ENCODE measurements at regions not wholly inside any gene's neighbourhood (a gene's known extent, or its start where the extent isn't known, plus 50 kb on each side); places are given as distances from the start of the nearest gene placed in this dataset.
"Not testable (repeated sequence)": the region's sequence is repeated elsewhere in the genome, so short reads cannot be mapped to it uniquely, and the experiment has no call there.

DNA sequence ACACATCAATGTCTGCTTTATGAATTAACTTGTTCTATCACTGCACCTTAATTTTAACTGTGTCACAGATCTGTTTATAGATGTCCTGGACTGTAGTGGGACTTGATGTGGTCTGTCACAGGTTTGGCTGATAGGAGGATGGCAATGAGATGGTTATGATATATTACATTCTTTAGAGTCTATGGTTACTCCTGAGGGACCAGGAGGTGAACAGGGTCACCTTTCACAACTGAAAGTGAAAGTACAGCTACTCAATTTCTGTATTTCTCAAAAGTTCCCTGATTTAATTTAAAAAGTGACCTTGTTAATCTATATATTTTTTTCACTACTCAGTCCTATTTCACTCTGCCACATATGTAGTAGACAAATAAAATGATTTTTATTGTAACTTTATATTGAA is 1284.1 kb upstream of the GYPC start:
- DNase-seq = no peak

DNA sequence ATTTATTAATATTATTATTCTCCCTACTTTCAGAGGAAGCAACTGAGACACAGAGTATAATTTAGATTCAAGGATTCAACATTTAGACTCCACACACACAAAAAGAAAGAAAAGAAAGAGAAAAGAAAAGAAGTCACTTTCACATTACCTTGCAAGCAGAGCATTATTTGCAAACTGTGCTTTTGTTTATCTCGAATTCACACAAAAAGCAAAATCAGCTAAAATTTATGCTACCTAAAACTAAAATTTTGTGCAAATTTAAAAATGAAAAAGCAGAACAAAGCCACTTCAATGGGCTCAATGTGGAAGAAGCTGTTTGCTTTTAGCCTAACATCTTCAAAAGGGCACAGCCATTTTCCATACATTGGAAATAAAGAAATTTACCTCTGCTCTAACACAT is 1282.7 kb upstream of the GYPC start:
- DNase-seq = no peak

DNA sequence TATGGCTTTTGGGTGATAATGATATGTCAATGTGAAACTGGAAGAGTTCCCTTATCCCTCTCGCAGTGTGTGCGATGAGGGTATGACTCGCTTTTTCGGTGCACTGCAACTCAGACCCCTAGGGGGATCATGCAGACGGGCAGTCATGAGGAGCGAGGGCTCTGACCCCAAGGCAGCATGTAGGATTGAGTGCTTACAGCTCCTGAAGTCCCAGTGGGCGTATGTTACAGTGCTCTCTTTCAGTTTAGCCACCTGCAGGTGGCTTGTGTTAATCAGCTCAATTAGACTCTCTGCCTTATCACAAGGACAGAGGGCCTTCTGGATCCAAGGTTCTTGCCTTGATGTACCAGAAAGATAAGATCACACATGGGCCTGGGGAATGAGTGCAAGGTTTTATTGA is 1269.9 kb upstream of the GYPC start:
- DNase-seq = no peak

DNA sequence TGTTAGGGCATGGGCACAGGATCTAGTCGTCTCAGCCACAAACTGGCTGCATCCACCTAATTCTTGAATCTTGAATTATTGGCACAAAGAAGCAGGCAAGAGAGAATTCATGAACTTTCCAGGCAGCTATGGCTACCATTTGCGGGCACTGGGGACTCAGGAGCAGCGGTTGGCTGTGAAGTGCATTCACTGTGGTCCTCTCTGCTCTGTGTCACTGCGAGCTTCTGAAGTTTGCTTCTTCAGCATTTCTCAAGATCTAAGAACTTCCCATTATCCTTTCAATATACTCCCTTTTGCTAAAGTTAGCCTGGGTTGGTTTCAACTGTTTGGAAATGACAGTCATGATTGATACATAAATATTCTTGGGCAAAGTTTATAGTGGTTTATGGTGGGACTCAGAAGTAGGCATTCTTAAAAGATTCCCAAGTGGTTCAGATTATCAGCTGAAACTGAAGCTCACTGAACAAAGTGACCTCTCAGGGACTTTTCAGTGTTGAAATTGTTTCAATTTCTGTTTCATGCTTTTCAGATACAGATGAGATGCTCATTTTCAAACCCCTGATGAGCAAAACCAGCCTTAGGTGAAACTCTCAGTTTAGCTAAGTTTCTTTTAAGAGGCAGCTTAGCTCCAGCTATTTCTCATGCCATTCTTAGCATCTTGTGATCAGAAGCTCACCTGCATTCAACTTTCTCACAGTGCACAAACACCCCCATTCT is 1258.3 kb upstream of the GYPC start:
- DNase-seq = no peak

DNA sequence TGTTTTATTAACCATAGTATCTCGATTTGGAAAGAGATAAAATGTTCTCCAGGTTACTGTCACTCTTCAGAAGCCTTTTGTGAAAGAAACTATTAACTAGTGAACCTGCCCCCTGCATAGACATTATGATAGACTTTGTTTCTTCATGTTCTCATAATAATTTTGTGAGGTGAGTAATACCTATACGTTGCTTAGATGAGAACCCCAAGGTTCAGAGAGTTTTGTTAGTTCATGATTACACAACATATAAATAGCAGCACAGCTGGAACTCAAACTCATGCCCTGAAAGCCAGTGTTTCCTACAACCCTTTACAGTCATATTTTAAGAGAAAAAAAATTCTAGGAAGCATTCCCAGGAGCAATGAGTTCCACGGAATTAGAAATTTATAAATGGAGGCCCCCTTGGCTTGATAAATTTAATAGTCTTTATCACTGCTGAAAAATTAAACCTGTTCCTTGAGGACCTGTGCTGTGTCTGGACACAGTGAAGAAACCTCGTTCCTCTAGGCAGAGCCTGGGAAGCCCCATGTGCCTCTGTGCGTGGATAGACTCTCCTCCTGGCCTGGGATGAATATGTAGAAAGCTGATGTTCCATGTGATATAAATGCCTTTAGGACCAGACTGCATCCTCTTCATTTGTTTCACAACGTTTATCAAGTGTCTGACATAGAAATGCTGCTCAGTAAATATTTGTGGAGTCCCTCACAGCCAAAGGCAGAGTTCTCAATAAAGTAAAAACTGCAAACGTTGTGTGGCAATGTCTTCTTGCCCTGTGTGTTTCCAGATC is 1257.0 kb upstream of the GYPC start:
- DNase-seq = no peak

DNA sequence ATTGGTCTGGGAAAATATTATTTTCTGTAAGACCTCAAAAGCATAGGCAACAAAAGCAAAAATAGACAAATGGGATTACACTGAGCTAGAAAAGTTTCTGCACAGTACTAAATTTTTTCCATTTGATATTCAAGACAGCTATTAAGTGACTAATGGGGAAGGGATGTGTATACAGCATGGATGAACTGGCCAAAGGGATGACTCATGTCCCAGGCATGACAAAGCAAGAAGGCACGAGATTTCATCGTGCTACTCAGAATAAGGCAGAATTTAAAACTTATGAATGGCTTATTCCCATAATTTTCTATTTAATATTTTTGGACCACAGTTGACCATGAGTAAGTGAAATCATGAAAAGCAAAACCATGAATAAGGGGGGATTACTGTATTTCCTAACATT is 1250.1 kb upstream of the GYPC start:
- peak; percentile 87 for DNase-seq

DNA sequence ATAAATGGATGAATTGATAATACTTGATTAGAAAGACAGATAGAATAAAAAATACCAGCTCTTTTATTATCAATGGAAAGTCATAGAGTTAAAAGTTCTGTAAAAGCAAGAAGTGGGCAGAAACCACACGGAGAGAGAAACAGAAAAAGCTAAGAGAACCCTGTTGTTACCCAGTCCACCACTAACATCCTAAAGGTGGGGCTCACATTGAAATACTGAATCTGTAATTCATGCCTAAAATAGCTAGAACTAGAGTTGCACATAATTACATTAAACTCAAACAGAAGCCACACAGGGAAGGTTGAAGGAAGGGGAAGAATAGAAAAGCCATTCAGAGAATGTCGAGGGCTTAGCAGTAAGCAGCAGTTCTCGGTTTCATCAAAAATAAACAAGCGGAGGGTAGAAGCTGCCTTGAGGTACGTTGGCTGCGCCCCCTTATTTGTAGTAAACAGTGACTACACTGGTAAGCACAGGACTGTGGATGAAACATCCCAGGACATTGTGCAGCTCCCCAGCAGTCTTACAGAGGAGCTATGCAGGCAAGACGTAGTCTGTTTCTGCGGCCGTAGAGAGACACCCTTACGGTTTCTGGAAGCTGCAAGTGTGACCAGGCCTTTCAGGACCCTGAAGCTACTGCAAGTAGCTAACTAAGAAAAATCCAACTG is 1247.0 kb upstream of the GYPC start:
- no peak for DNase-seq

DNA sequence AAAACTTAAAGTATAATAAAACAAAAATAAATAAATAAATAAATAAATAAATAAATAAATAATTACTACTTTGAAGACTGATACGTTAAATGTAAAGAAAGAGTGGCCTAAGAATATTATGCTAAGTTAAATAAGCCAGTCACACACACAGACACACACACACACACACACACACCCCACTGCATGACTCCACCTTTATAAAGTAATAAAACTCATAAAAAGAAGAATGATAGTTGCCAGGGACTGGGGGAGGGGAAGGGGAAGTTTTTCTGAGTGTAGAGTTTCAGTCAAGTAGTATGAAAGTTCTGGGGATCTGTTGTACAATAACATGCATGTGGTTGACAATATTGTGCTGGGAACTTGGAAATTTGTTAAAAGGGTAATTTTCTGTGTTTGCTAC is 1237.5 kb upstream of the GYPC start:
- no peak for DNase-seq

DNA sequence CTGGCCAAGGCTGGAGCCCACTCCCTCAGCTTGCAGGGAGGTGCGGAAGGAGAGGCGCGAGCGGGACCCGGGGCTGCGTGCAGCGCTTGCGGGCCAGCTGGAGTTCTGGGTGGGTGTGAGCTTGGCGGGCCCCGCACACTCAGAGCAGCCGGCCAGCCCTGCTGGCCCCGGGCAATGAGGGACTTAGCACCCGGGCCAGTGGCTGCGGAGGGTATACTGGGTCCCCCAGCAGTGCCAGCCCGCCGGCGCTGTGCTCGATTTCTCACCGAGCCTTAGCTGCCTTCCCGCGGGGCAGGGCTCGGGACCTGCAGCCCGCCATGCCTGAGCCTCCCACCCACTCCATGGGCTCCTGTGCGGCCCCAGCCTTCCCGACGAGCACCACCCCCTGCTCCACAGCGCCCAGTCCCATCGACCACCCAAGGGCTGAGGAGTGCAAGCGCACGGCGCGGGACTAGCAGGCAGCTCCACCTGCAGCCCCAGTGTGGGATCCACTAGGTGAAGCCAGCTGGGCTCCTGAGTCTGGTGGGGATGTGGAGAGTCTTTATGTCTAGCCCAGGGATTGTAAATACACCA is 1233.7 kb upstream of the GYPC start:
- DNase-seq = not testable (repeated sequence)

DNA sequence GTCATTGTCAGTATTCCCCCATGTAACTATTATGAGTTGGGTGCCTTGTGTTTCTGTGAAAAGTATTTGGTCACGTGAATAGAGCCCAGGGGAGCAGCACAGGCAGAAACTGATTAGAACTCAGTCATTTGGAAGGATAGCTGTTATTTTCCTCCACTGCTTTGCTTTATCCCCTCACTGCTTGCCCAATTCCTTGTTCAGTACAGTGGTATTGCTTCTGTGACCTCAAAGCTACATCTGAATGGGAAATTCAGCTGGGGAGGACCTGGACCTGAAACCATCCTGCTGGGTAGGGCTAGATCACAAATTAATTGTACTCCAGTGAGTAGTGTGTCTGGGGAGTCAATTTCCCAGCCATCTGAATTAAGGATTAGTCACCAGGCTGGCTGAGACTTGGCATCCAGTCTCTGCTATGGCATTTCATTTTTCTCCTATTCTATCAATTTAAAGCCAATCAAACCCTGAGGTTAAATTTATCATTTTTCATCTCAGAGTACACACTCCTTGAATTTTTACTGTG is 1231.6 kb upstream of the GYPC start:
- no peak for DNase-seq

DNA sequence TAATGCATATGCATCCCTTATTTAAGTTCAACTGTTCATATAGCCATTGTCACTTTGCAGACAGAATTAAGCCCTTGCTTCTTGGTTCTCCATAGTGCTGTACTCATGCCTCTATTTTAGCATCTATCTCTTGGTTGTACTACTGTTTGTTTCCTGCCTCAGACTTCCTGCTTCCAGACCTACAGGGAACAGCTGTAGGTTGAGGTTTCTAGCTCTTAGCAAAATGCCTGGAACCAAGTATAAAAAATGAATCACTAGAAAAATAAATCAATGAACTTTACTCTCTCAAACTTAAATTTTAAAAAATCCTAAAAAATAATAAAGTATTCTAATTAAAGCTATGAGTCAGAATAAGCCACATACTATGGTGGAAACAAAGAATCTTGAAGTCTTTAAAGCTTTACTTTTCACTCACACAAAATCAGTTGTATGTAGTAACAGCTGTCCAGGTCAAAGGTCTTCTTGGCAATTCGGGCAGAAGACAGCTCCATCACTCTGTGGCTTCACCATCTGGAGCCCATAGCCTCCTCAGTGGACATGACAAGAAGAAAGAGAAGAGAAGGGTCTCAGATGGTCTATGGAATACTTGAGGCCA is 1228.1 kb upstream of the GYPC start:
- peak; percentile 35 for DNase-seq

DNA sequence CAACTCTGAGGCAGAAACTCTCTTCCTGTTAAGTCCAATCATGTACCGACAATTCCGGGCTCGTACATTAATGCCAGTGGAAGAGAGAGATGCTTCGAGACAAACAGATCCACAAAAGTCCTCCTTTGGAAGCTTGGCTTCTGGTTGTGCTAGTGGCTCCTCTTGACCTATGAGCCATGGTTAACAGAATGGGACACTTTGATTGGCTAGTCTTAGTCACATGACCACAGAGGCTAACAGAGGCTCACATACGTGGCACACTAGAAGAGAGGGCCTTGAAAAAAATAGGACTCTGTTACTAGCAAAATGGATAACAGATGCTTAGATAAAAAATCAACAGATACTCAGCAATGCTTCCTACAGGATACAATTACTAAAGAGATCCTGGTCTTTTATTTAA is 1211.9 kb upstream of the GYPC start:
- no peak for DNase-seq

DNA sequence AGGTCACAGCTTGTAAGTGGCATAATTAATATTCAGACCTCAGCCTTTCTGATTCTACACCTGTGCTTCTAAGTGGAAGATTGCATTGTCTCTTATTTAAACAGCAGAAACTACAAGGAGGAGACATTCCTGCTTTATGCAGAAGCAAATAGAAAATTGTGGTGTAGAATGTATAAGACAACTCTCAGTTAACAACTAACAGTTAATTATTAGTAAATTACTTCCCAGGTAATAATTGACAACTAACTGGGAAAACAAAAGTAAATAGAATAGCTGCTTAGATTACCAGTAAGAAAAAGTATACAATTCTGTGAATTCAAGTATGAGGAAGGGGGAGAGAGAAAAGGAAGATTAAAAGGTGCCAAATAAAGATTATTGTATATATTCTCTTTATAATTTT is 1210.5 kb upstream of the GYPC start:
- no peak for DNase-seq

DNA sequence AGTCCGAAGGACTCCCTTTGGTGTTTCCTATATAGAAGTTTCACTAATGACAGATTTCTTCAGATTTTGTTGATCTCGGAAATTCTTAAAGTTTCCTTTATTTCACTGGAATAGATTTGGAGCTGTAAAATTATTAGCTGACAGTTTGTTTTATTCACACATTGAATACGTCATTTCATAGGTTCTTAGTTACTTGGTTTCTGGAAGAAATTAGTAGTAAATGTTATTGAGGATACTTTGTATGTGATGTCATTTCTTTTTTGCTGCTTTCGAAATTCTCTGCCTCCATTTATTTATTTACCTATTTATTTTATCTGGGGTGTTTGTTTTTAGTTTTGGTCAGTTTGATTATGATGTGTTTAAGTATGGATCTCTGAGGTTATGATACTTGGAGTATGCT is 1205.9 kb upstream of the GYPC start:
- DNase-seq = no peak

DNA sequence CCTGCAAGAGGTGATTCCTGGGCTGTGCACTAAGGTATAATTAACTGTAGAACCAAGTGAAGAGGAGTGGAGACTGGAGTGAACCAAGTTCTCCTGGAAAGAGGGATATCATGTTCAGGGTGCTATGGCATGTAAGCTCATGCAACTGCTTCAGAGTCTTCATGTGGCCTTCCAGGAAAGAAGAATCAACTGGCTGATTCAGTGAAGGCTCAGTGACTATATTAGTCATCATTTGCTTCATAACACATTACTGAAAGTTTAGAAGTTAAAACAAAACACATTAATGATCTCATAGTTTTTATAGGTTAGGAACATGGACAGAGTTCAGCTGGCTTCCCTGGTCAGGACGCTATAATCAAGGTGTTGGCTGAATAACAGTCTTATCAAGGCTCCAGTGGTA is 1200.8 kb upstream of the GYPC start:
- DNase-seq = peak; percentile 15

DNA sequence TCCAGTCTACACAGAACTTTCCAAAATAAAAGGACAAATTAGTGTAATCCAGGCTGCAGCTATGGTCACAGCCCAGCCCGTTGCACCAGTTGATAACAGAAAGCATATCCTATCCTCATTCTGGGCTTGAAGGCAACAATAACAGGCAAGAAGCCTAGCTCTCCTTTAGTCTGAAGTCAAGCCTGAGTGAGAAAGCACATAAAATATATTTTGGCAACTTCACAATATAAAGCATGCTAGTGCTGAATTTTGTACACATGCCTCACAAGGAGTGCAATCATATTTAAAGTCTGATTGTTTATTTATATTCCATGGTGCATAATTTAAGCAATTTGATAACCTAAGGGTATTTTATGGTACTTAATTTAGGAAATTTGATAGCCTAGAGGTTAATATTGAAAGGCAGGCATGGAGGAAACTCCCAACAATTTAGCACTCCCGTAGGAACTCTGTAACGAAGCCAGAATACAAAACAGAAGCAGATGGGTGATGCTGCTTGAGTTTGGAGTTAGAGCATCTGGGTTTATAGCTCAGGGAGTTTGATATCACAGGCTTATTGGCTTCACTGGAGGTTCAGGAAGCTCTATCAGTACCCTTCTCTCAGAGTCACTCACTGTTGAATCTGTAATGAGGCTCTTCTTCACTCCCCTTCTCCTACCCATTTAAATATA is 1199.1 kb upstream of the GYPC start:
- no peak for DNase-seq

DNA sequence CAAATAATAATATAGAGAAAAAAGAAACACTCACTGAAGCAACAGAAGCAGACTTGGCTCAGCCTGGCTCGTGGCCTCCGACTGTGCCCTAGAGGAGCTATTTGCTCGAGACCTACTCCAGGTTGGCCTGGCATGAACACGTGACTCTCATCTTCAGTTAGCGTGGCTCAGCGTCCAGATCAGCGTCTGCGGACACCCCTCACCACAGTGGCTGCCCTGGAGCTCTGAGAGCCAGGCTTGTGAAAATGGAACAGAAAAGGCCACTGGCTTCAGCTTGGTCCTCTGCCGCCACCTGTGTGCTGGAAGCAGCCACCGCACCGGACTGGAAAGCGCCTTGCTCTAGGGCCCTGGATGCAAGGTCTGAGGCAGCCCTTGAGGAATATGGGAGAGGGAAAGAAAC is 1184.0 kb upstream of the GYPC start:
- no peak for DNase-seq

DNA sequence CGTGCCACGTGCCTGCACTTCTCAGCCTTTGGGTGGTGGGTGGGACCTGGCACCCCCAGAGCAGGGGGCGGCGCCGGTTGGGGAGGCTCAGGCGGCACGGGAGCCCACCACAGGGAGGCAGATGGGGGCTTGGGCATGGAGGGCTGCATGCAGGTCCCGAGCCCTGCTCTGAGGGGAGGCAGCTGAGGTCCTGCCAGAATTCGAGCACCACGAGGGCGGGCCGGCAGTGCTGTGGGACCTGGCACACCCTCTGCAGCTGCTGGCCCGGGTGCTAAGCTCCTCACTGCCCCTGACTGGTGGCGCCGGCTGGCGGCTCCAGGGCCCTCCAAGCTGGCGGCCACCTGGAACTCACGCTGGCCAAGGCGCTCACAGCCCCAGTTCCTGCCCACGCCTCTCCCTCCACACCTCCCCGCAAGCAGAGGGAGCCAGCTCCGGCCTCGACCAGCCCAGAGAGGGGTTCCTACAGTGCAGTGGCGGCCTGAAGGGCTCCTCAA is 1176.8 kb upstream of the GYPC start:
- DNase-seq = no peak

DNA sequence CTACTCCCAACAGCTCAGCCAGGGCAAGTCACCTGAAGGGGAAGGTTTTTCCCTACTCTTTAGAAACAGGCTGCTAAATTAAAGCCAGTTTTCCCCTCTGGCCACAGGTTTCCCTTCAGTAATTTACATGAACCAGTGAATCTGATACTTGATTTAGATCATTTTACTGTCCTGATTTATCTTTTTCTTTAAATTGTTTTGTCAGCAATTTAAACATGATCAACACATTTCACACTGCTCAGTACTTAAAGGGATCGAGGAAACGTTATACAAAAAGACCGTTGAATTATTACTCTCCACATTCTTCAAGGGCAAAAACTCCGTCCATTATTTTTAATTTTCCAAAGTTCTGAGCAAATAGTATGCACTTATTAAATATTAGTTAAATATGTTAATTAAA is 1165.7 kb upstream of the GYPC start:
- no peak for DNase-seq

DNA sequence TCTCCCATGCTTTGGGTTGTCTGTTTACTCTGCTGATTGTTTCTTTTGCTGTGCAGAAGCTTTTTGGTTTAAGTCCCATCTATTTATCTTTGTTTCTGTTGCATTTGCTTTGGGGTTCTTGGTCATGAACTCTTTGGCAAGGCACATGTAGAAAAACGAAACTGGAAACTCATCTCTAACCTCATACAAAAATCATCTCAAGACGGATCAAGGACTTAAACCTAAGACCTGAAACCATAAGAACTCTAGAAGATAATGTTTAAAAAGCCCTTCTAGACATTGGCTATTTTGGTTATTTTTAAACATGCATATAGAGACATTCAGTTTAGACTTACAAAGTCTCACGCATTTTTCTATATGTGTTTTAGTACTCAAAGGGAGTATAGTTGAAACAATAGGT is 1164.3 kb upstream of the GYPC start:
- no peak for DNase-seq

DNA sequence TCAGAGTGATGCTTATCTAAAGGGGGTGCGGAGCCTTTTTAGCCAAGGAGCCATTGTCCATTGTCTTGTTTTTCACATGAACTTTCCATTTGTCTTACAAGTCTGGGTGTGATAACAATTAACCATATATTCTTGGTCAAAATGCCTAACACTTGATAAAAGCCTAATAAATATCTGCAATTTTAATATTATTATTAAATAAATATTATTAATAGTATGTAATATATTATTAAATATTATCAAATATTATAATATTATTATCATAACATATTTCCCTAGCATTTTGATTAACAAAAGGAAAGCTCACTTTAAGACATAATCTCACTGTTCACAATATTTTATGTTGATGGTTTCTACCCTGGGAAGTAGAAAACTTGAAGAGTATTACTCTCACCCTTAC is 1143.6 kb upstream of the GYPC start:
- no peak for DNase-seq

DNA sequence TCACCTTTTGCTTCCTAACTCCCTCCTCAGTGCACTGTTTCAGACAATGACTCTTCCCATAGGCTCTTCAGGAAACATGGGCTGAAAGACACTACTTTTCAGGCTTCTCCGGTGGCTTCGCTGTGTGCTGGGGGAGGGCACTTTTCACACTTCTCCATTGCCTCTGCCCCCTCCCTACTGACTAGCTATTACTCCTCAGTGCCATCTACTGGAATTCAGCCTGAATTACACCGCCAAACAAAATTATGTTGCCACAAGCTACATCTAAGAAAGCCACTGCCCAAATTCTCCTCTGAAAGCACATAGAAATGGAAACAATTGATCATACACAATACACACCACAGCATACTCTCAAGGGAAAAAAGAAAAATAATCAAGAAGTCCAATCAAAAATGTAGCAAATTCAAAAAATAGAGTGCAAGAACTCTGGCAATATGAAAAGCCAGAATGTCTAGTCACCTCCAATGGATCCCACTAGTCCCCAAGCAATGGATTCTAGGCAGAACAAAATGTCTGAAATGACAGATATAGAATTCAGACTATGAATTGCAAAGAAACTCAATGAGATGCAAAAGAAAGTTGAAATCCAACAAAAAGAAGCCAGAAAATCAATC is 1139.4 kb upstream of the GYPC start:
- DNase-seq = no peak

Measured in HCEC 1CT (cell line).